ENCODE measurements at regions not wholly inside any gene's neighbourhood (a gene's known extent, or its start where the extent isn't known, plus 50 kb on each side); places are given as distances from the start of the nearest gene placed in this dataset.

DNA sequence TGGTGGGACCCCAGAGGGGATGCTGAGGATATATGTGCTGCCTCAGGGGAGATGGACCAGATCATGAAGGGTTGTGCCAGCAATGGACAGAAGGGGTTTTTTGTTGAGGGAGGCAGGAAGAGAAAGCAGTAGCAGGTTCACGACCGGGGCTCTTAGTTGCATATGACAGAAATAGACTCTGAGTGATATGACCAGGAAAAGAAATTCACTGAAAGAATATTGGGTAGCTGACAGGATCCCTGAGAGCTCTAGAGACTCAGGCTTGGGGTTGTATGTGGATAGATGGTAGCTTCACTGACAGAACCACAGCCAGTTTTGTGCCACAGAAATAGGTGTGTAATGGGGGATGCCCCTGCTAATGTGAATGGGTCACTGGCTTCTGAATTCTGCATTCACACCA lies 241.6 kb downstream of the ZNF621 start:
- H3K9me3 Mint-ChIP-seq: peaks cover 5% of the 10 kb centered on the region
- H3K4me1 Mint-ChIP-seq (ENCODE audit: low read depth): no peaks in the 10 kb centered on the region
- no peaks in the 10 kb centered on the region for H3K36me3 Mint-ChIP-seq (ENCODE audit: low read depth)
- no peak overlapping the region for H3K4me3 Mint-ChIP-seq
- intact Hi-C loops (cut with micrococcal nuclease): no loop called here
- peaks cover 6% of the 10 kb centered on the region for H3K27me3 Mint-ChIP-seq (ENCODE audit: low read depth)
- no peak overlapping the region for H3K27ac Mint-ChIP-seq
- CTCF ChIA-PET: interaction anchor here (1.2 kb wide), 1 partner anchor 15 kb away, joined by 3 read pairs; no protein-coding TSS in a partner anchor
- no peak for DNase-seq

DNA sequence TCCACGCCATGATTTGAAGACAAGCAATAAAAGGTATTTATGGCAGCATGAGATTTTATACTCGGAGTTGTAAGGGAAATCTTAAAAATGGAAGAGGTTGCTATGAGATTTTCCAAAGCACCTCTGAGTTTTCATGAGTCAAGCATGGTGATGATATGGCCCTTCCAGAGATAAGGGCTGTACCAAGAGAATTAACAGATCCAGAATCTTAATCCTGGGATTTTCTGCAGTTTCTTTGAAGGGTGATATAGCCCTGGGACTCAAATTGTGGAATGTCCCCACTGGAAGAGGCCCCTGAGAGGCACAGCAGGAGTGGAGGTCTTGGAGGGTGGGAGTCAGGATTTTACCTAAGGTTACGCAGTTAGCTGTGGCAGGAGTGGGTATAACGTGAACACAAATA lies 243.3 kb downstream of the ZNF621 start:
- H3K4me1 Mint-ChIP-seq (ENCODE audit: low read depth): no peaks in the 10 kb centered on the region

DNA sequence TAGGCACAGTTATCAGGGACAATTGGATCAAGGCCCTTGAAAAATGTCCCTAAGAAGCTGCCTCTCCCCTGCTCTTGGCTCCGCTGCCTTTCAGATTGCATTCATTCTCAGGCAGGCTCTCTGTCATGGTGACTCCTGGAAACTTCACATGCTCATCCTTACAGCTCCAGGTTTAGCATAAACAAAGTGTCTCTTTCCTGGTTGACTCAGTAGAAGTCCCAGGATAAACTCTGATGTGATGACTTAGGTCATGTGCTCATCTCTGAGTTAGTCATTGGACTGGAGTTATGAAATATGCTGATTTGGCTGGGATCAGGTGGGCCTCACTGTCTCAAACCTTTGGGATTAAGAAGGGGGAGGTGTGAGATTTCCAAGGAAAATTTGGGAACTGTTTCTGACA lies 243.8 kb downstream of the ZNF621 start:
- CTCF ChIA-PET: no interaction called here
- no peaks in the 10 kb centered on the region for H3K4me1 Mint-ChIP-seq (ENCODE audit: low read depth)
- H3K36me3 Mint-ChIP-seq (ENCODE audit: low read depth): no peaks in the 10 kb centered on the region
- no peak overlapping the region for H3K4me3 Mint-ChIP-seq
- no peaks in the 10 kb centered on the region for H3K9me3 Mint-ChIP-seq
- H3K27me3 Mint-ChIP-seq (ENCODE audit: low read depth): peaks cover 3% of the 10 kb centered on the region
- H3K27ac Mint-ChIP-seq: no peak overlapping the region
- DNase-seq: no peak
- intact Hi-C loops (cut with micrococcal nuclease): no loop called here

More for the DNA sequence above, 243.3 kb downstream of the ZNF621 start:
- H3K27ac Mint-ChIP-seq: no peak overlapping the region
- H3K27me3 Mint-ChIP-seq (ENCODE audit: low read depth): peaks cover 4% of the 10 kb centered on the region
- intact Hi-C loops (cut with micrococcal nuclease): no loop called here
- no peaks in the 10 kb centered on the region for H3K36me3 Mint-ChIP-seq (ENCODE audit: low read depth)
- CTCF ChIA-PET: no interaction called here
- no peak overlapping the region for H3K4me3 Mint-ChIP-seq
- DNase-seq: no peak
- H3K9me3 Mint-ChIP-seq: no peaks in the 10 kb centered on the region

DNA sequence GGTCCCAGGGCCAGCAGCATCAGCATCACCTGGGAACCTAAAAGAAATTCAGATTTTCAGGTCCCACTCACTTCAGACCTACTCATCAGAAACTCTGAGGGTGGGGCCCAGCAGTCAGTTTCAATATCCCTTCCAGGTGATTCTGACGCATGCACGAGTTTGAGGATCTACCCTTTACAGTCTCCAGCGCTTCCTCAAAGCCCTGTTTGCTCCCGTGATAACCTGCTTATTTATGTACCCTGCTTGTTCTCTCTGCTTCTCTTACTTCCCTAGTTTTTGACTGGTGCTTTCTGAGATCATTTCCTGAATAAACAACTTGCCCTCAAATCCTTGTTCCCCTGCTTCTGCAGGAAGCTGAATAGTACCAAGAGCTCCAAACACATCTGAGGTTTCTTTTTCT lies 245.3 kb downstream of the ZNF621 start:
- CTCF ChIA-PET: no interaction called here
- no peaks in the 10 kb centered on the region for H3K36me3 Mint-ChIP-seq (ENCODE audit: low read depth)
- intact Hi-C loops (cut with micrococcal nuclease): no loop called here
- no peak overlapping the region for H3K4me3 Mint-ChIP-seq
- H3K9me3 Mint-ChIP-seq: no peaks in the 10 kb centered on the region
- H3K27me3 Mint-ChIP-seq (ENCODE audit: low read depth): peaks cover 3% of the 10 kb centered on the region
- no peak overlapping the region for H3K27ac Mint-ChIP-seq
- H3K4me1 Mint-ChIP-seq (ENCODE audit: low read depth): no peaks in the 10 kb centered on the region
- DNase-seq: peak; percentile 12

DNA sequence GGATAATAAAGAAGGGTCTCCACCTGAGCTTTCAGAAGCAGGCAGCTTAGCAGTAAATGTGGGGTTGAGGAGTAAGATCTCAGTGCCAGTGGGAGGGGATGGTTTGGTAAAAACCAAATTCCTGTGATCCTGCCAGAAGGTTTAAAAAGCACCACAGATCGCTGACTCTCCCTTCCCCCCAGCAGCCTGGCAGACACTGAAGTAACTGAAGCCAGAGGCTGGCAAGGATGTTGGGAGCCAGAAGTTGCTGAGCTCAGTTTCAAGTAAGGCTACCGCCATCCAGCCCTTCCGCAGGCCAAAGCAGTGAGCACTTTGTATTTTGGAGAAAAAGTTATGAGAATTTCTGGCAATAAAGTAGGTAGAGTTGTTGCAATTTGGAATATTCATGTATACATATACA lies 246.4 kb downstream of the ZNF621 start:
- CTCF ChIA-PET: interaction anchor here (0.9 kb wide), 1 partner anchor 12 kb away, joined by 3 read pairs; no protein-coding TSS in a partner anchor
- H3K9me3 Mint-ChIP-seq: no peaks in the 10 kb centered on the region
- DNase-seq: no peak
- intact Hi-C loops (cut with micrococcal nuclease): no loop called here
- H3K4me3 Mint-ChIP-seq: no peak overlapping the region
- H3K36me3 Mint-ChIP-seq (ENCODE audit: low read depth): no peaks in the 10 kb centered on the region
- peaks cover 7% of the 10 kb centered on the region for H3K27me3 Mint-ChIP-seq (ENCODE audit: low read depth)
- H3K4me1 Mint-ChIP-seq (ENCODE audit: low read depth): no peaks in the 10 kb centered on the region
- no peak overlapping the region for H3K27ac Mint-ChIP-seq

DNA sequence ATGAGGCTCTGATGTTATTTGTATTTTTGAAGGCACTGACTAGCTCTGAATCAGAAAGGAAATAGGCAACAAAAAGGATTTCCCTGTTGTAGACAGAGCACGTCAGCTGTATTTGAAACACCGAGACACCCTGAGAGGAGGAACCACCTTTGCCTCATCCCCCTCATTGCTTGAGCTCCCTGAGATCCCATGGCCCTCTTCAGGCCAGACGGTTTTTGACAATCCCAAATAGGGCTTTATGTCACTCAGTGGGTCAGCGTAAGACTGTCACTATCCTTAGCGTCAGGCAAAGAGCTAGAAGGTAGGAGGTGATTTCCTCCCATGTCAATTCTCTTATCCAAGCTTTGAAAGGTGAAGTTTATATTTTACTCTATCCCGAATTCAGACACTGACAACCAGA lies 254.3 kb downstream of the ZNF621 start:
- intact Hi-C loops (cut with micrococcal nuclease): no loop called here
- Mint-ChIP-seq H3K4me1 (ENCODE audit: low read depth) (no peaks in the 10 kb centered on the region), H3K9me3 (no peaks in the 10 kb centered on the region), H3K27ac (no peak overlapping the region), H3K4me3 (no peak overlapping the region), H3K36me3 (ENCODE audit: low read depth) (no peaks in the 10 kb centered on the region), H3K27me3 (ENCODE audit: low read depth) (peaks cover 13% of the 10 kb centered on the region)
- CTCF ChIA-PET: no interaction called here
- no peak for DNase-seq

DNA sequence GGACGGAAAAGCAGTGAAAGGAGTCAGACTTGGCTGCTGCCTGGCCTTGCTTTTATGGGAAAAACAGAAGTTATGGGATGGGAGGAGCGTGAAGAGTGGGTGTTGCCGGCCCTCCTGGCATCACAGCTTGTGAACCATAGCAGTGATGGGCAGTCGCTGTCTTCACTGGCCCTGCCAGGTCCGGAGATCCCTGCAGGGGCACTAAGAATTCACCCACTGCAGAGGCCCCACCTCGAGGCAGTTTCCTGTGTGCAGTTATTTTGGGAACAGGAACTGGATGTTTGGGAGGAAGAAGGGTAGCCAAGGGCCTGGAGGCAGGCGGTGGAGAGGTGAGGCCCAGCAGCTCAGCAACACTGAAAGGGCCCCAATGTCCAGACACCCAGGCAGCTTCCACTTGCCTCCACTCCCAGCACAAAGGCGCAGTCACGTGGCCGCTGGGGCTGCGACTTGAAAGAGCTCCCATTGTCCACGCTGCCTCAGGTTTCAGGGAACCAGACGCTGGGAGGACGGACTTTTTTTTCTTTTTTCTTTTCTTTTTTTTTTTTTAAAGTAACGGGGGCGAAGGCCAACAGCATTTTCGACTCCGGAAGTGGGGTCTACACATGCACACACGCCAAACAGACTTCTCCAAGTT lies 255.6 kb downstream of the ZNF621 start:
- CTCF ChIA-PET: no interaction called here
- intact Hi-C loops (cut with micrococcal nuclease): no loop called here
- Mint-ChIP-seq H3K4me3 (no peak overlapping the region), H3K27ac (no peak overlapping the region), H3K4me1 (ENCODE audit: low read depth) (no peaks in the 10 kb centered on the region), H3K27me3 (ENCODE audit: low read depth) (peaks cover 15% of the 10 kb centered on the region), H3K9me3 (no peaks in the 10 kb centered on the region), H3K36me3 (ENCODE audit: low read depth) (no peaks in the 10 kb centered on the region)
- no peak for DNase-seq

DNA sequence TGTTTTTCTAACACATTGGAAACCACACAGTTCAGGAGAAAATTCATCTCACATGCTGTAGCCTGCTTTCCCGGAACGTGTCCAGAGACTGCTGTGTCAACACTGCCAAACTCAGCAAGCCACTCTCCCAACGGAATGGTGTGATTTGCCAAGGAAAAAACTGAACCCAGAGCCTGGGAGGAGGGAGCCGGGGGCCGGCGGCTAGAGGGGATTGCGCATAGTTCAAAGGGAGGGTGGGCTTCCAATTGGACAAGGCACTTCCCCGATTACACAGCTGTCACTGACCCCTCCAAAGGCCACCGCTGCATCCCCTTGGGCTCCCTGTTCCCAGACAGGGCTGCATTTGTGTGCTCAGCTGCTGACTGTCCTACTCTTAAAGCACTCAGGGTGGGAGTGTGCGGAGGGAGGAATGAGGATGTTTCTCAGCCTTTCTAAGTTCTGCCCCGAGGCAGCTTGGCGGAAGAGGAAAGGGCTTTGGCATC lies 256.2 kb downstream of the ZNF621 start:
- Mint-ChIP-seq H3K27ac (no peak overlapping the region), H3K4me1 (ENCODE audit: low read depth) (no peaks in the 10 kb centered on the region), H3K9me3 (no peaks in the 10 kb centered on the region), H3K36me3 (ENCODE audit: low read depth) (no peaks in the 10 kb centered on the region), H3K27me3 (ENCODE audit: low read depth) (peaks cover 17% of the 10 kb centered on the region), H3K4me3 (no peak overlapping the region)
- intact Hi-C loops (cut with micrococcal nuclease): no loop called here
- DNase-seq: no peak
- CTCF ChIA-PET: no interaction called here

DNA sequence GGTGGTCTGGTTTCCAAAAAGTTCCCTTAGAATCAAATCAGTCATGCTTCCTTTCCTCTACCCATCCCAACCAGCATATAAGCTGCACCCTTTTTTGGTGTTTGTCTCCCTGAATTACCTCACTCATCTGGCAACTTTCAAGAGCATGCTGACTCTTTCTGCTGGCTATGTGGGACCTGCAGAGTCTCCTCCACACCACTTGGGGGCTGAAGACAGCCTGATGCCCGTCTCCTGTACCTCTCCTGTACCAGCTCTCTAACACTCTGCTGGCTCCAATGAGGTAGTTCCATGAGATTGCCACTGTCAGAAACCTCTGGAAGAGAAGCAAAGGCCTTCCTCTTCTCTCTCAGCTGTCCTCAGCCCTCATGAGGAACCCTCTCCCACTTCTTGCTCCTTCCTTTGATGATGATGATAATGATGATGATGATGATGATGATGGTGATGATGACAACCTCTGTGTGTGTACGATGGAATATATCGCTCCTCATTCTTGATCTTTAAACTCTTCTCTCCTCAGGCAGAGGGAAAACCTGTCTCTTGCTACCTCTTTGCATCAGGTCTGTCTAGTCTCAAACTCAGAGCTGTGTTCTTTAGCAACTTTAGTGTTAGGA lies 257.5 kb downstream of the ZNF621 start:
- no peak overlapping the region for H3K4me3 Mint-ChIP-seq
- DNase-seq: no peak
- no peak overlapping the region for H3K27ac Mint-ChIP-seq

DNA sequence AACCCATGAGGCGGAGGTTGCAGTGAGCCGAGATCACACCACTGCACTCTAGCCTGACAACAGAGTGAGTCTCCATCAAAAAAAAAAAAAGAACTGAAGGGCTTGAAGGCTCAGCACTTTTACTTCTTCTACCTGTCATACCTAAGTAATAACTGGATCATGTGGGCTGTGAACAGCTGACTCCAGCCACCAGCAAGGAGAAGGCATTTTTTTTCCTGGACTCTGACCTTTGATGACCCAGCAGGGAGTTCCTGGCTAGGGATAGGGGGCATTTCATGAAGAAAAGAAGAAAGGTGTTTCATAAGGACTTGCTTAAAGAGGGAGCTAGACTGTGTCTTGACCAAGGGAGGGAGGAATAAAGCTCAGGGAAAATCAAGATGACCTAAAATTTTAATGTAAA lies 266.0 kb downstream of the ZNF621 start:
- Mint-ChIP-seq H3K27me3 (ENCODE audit: low read depth) (peaks cover 16% of the 10 kb centered on the region), H3K27ac (no peak overlapping the region), H3K4me1 (ENCODE audit: low read depth) (no peaks in the 10 kb centered on the region), H3K4me3 (no peak overlapping the region), H3K9me3 (no peaks in the 10 kb centered on the region), H3K36me3 (ENCODE audit: low read depth) (no peaks in the 10 kb centered on the region)
- CTCF ChIA-PET: no interaction called here
- DNase-seq: no peak
- intact Hi-C loops (cut with micrococcal nuclease): no loop called here

More for the DNA sequence above, 257.5 kb downstream of the ZNF621 start:
- Mint-ChIP-seq H3K9me3 (no peaks in the 10 kb centered on the region), H3K27me3 (ENCODE audit: low read depth) (peaks cover 15% of the 10 kb centered on the region), H3K4me1 (ENCODE audit: low read depth) (no peaks in the 10 kb centered on the region), H3K36me3 (ENCODE audit: low read depth) (no peaks in the 10 kb centered on the region)
- CTCF ChIA-PET: interaction anchor here (0.8 to 0.9 kb wide), 2 partner anchors 11 to 16 kb away, joined by 3 read pairs; no protein-coding TSS in a partner anchor
- intact Hi-C loops (cut with micrococcal nuclease): no loop called here

DNA sequence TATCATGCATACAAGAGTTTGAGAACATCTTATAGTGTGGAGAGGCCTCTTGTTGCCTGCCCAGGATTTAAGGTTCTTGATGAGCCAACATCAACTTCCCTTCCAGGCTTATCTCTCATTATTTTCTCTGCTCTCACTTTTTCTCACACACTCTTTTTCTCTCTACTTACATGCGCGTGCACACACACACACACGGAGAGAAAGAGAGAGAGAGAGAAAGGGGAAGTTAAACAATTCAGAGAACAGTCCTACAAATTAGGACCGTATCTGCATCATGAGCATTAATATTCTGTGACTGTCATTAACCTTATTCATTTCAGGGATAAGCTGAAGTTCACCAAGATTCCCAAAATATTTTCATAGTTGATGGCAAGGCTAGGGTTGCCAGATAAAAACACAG lies 269.0 kb downstream of the ZNF621 start:
- intact Hi-C loops (cut with micrococcal nuclease): no loop called here

DNA sequence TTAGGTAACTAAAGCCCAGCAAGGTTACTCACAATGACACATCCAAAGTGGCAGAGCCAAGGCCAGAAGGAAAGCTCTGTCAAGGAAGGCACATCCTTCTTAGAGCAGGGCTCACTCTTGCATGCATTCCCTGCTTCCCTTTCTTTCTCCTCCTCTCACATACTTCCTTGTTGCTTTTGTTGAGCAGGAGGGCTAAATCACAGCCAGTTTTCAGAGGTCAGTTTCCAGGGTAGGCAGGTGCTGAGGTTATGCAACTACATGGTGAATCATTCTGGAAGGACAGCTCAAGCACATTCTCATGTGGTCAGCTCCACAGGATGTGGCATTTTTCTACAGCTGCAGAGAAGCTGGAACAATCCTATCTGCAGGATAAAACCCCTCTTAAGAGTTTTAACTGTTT lies 275.6 kb downstream of the ZNF621 start:
- Mint-ChIP-seq H3K4me1 (ENCODE audit: low read depth) (no peaks in the 10 kb centered on the region), H3K27ac (no peak overlapping the region), H3K36me3 (ENCODE audit: low read depth) (no peaks in the 10 kb centered on the region), H3K4me3 (no peak overlapping the region), H3K9me3 (no peaks in the 10 kb centered on the region), H3K27me3 (ENCODE audit: low read depth) (peaks cover 18% of the 10 kb centered on the region)
- intact Hi-C loops (cut with micrococcal nuclease): no loop called here
- DNase-seq: no peak
- CTCF ChIA-PET: interaction anchor here (1.2 kb wide), 1 partner anchor 220 kb away, joined by 3 read pairs; no protein-coding TSS in a partner anchor

More for the DNA sequence above, 269.0 kb downstream of the ZNF621 start:
- H3K4me3 Mint-ChIP-seq: no peak overlapping the region
- H3K27ac Mint-ChIP-seq: no peak overlapping the region
- H3K27me3 Mint-ChIP-seq (ENCODE audit: low read depth): peaks cover 16% of the 10 kb centered on the region
- no peaks in the 10 kb centered on the region for H3K9me3 Mint-ChIP-seq
- no peaks in the 10 kb centered on the region for H3K4me1 Mint-ChIP-seq (ENCODE audit: low read depth)
- no peak for DNase-seq
- no peaks in the 10 kb centered on the region for H3K36me3 Mint-ChIP-seq (ENCODE audit: low read depth)
- CTCF ChIA-PET: interaction anchor here (0.7 kb wide), 1 partner anchor 206 kb away, joined by 3 read pairs; no protein-coding TSS in a partner anchor

DNA sequence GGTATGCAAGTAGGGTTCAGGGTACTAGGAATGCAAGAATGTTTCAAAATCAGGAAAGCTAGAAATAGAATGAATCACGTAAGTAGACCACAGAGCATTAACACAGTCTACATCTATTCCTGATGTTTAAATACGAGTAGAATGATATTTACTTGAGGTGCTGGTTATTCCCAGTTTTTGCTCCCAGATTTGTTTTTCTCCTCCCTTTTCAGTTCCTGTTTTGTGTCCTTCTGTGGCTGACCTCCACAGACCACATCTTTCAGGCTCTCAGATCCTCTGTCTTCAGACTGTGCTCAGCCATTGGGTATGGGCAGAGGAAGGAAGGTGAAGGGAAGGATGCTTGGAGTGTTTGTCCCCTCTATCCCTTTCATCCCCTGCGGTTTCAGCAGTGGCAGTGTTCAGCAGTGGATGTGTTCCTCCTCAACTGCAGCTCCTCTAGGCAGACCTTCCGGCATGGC lies 276.6 kb downstream of the ZNF621 start:
- Mint-ChIP-seq H3K9me3 (no peaks in the 10 kb centered on the region), H3K36me3 (ENCODE audit: low read depth) (no peaks in the 10 kb centered on the region), H3K27me3 (ENCODE audit: low read depth) (peaks cover 18% of the 10 kb centered on the region), H3K4me3 (no peak overlapping the region), H3K4me1 (ENCODE audit: low read depth) (no peaks in the 10 kb centered on the region), H3K27ac (no peak overlapping the region)
- CTCF ChIA-PET: interaction anchor here (0.6 kb wide), 1 partner anchor 1209 kb away, joined by 4 read pairs; no protein-coding TSS in a partner anchor
- intact Hi-C loops (cut with micrococcal nuclease): no loop called here
- DNase-seq: no peak

All from activated naive CD4-positive, alpha-beta T cell treated with anti-CD3 and anti-CD28 coated beads for 36 hours (primary cell).